H9 (cell line): ENCODE measurements at regions not wholly inside any gene's neighbourhood (a gene's known extent, or its start where the extent isn't known, plus 50 kb on each side); places are given as distances from the start of the nearest gene placed in this dataset.

ENCODE experiments used
- DNase-seq: peaks from one replicate; pipeline ENCODE4 v3.0.0-alpha.2; 2017
- H2AFZ ChIP-seq: one replicate; pipeline ENCODE4 v1.6.1; 2013; ENCODE audit warnings: mild to moderate bottlenecking, low read length, control low read depth, moderate library complexity
- H2AK5ac ChIP-seq: 2 replicates; pipeline ENCODE4 v1.6.1; 2013; ENCODE audit warnings: low read length, control low read depth, mixed read lengths; ENCODE audit not compliant: insufficient read length
- H2BK120ac ChIP-seq: one replicate; pipeline ENCODE4 v1.6.1; 2013; ENCODE audit warnings: low read depth, mild to moderate bottlenecking, low read length, control low read depth, inconsistent platforms; ENCODE audit not compliant: poor library complexity, severe bottlenecking
- H2BK12ac ChIP-seq: 2 replicates; pipeline ENCODE4 v1.6.1; 2013; ENCODE audit warnings: low read length, control low read depth, mixed read lengths, low read depth; ENCODE audit not compliant: insufficient read length
- H2BK15ac ChIP-seq: 2 replicates; pipeline ENCODE4 v1.6.1; 2013; ENCODE audit warnings: low read depth, low read length, control low read depth
- H2BK20ac ChIP-seq: one replicate; pipeline ENCODE4 v1.6.1; 2013; ENCODE audit warnings: low read depth, mild to moderate bottlenecking, low read length, control low read depth, inconsistent platforms; ENCODE audit not compliant: poor library complexity, severe bottlenecking
- H2BK5ac ChIP-seq: 2 replicates; pipeline ENCODE4 v1.6.1; 2013; ENCODE audit warnings: low read length, control low read depth, mixed read lengths; ENCODE audit not compliant: insufficient read length
- H3K14ac ChIP-seq: 2 replicates; pipeline ENCODE4 v1.6.1; 2013; ENCODE audit warnings: low read length, control low read depth; ENCODE audit not compliant: insufficient read depth
- H3K18ac ChIP-seq: 2 replicates; pipeline ENCODE4 v1.6.1; 2013; ENCODE audit warnings: low read depth, mild to moderate bottlenecking, mixed read lengths, low read length, control low read depth; ENCODE audit not compliant: insufficient read length
- H3K23ac ChIP-seq: 2 replicates; pipeline ENCODE4 v1.6.1; 2013; ENCODE audit warnings: low read length, control low read depth, mixed read lengths, low read depth; ENCODE audit not compliant: insufficient read length
- H3K23me2 ChIP-seq: 2 replicates; pipeline ENCODE4 v1.6.1; 2013; ENCODE audit warnings: low read depth, mild to moderate bottlenecking, mixed read lengths, low read length, control low read depth; ENCODE audit not compliant: insufficient read length, poor library complexity, severe bottlenecking
- H3K27ac ChIP-seq: 2 replicates; pipeline ENCODE4 v1.5.1; 2013; ENCODE audit warnings: low read length, control low read depth, mixed read lengths, low read depth; ENCODE audit not compliant: insufficient read length
- H3K27me3 ChIP-seq: 2 replicates; pipeline ENCODE4 v1.6.1; 2013; ENCODE audit warnings: low read length, control low read depth, inconsistent platforms; ENCODE audit not compliant: insufficient read depth
- H3K4ac ChIP-seq: 2 replicates; pipeline ENCODE4 v1.6.1; 2013; ENCODE audit warnings: low read depth, mild to moderate bottlenecking, control low read depth, inconsistent platforms, low read length, moderate library complexity
- H3K4me1 ChIP-seq: 2 replicates; pipeline ENCODE4 v1.6.1; 2013; ENCODE audit warnings: low read length, control low read depth, inconsistent platforms; ENCODE audit not compliant: insufficient read depth
- H3K4me2 ChIP-seq: 2 replicates; pipeline ENCODE4 v1.6.1; 2013; ENCODE audit warnings: low read length, control low read depth, mixed read lengths; ENCODE audit not compliant: insufficient read length, insufficient read depth
- H3K56ac ChIP-seq: 2 replicates; pipeline ENCODE4 v1.6.1; 2013; ENCODE audit warnings: low read depth, mild to moderate bottlenecking, mixed read lengths, low read length, control low read depth; ENCODE audit not compliant: insufficient read length
- H3K79me1 ChIP-seq: 2 replicates; pipeline ENCODE4 v1.6.1; 2013; ENCODE audit warnings: low read depth, mild to moderate bottlenecking, moderate library complexity, low read length, control low read depth, inconsistent platforms; ENCODE audit not compliant: insufficient read depth, poor library complexity, severe bottlenecking
- H3K79me2 ChIP-seq: 2 replicates; pipeline ENCODE4 v1.6.1; 2013; ENCODE audit warnings: low read length, control low read depth, inconsistent platforms; ENCODE audit not compliant: insufficient read depth
- H3K9ac ChIP-seq: 2 replicates; pipeline ENCODE4 v1.6.1; 2013; ENCODE audit warnings: low read length, control low read depth, mixed read lengths; ENCODE audit not compliant: insufficient read length; ENCODE audit errors: extremely low read depth
- H3K9me3 ChIP-seq: one replicate; pipeline ENCODE4 v1.6.1; 2013; ENCODE audit warnings: low read depth, low read length, inconsistent platforms; ENCODE audit not compliant: control insufficient read depth
- H3T11ph ChIP-seq: one replicate; pipeline ENCODE4 v1.6.1; 2013; ENCODE audit warnings: mild to moderate bottlenecking, low read length, control low read depth, inconsistent platforms
- H4K20me1 ChIP-seq: one replicate; pipeline ENCODE4 v1.6.1; 2013; ENCODE audit not compliant: control insufficient read depth, insufficient read length, insufficient read depth
- H4K5ac ChIP-seq: 2 replicates; pipeline ENCODE4 v1.6.1; 2013; ENCODE audit warnings: low read depth, mild to moderate bottlenecking, mixed read lengths, low read length, control low read depth; ENCODE audit not compliant: insufficient read length
- H4K8ac ChIP-seq: replicated peaks from 2 replicates; pipeline ENCODE4 v1.6.1; 2013; ENCODE audit warnings: low read length, control low read depth, mixed read lengths, low read depth; ENCODE audit not compliant: insufficient read length
- H4K91ac ChIP-seq: 2 replicates; pipeline ENCODE4 v1.6.1; 2013; ENCODE audit warnings: low read depth, mild to moderate bottlenecking, moderate library complexity, mixed read lengths, low read length, control low read depth; ENCODE audit not compliant: insufficient read length
- H3K27ac Mint-ChIP-seq, 3 experiments: 2 replicates in 2 of 3; 3 replicates in 1 of 3; pipeline ENCODE4 v1.8.0; 2020 to 2021; ENCODE audit warnings: mixed read lengths in 3 of 3, mild to moderate bottlenecking in 1 of 3, moderate library complexity in 1 of 3
- H3K27me3 Mint-ChIP-seq: 2 replicates; pipeline ENCODE4 v1.8.0; 2021; ENCODE audit warnings: low read depth, mild to moderate bottlenecking, moderate library complexity, mixed read lengths
- H3K36me3 Mint-ChIP-seq, 3 experiments: 2 replicates in 2 of 3; 3 replicates in 1 of 3; pipeline ENCODE4 v1.8.0; 2020 to 2021; ENCODE audit warnings: low read depth in 3 of 3, mixed read lengths in 3 of 3; ENCODE audit not compliant: insufficient read depth in 1 of 3
- H3K4me1 Mint-ChIP-seq, 2 experiments: 2 replicates each; pipeline ENCODE4 v1.8.0; 2020; ENCODE audit warnings: mixed read lengths in 2 of 2
- H3K4me3 Mint-ChIP-seq, 2 experiments: 2 replicates in 1 of 2; 3 replicates in 1 of 2; pipeline ENCODE4 v1.8.0; 2020 to 2021; ENCODE audit warnings: mild to moderate bottlenecking in 2 of 2, mixed read lengths in 2 of 2, moderate library complexity in 1 of 2
- H3K9me3 Mint-ChIP-seq, 2 experiments: 2 replicates in 1 of 2; 3 replicates in 1 of 2; pipeline ENCODE4 v1.8.0; 2020; ENCODE audit warnings: mild to moderate bottlenecking in 2 of 2, mixed read lengths in 2 of 2, moderate library complexity in 1 of 2
- WGBS: extraction: QIAGEN DNeasy Blood & Tissue Kit; methylation state at CpG from one replicate; pipeline ENCODE4 v1.1.7; 2013; ENCODE audit warnings: missing lambda C conversion rate, low lambda C conversion rate, mixed read lengths; ENCODE audit not compliant: insufficient read length; ENCODE audit errors: extremely low coverage; 5-methylcytosine and 5-hydroxymethylcytosine counted together
- TF ChIP-seq, protein P1 (sequence below): fragments of 200-600 bp; sonication (generic); conservative IDR thresholded peaks from 3 replicates; pipeline ENCODE4 v1.8.0; 2021; ENCODE audit warnings: antibody characterized with exemption, mild to moderate bottlenecking

DNA sequence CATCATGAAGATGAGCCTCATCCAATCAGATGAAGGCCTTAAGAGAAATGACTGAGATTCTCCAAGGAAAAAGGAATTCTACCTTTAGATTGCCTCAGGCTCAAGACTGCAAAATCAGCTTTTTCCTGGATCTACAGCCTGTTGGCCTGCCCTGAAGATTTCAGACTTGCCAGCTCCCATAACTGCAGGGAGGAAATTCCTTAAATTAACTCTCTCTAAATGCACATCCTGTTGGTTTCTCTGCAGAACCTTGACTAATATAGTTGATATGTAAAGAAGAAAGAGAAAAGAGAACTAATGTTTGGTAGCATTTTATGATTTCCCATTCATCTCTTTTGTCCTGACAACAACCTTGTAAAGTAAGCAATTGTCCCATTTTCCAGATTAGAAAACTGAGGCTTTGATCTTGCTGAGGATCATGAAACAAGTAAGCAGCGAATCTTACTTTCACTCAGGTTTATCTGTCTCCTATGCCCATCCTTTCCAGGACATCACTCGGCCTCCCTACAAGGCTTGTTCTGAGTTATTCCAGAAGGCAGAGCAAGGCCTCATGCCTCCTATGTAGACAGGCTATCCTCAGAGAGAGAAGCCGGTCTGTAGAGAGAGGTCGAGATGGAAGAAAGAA, 115.0 kb upstream of the LDB2 start:
- Histone ChIP-seq H3K4me2 (no peak overlapping the region), H3K23me2 (no peaks in the 10 kb centered on the region), H4K91ac (no peak overlapping the region), H3K18ac (no peak overlapping the region), H2AK5ac (no peak overlapping the region), H2BK5ac (no peak overlapping the region), H3K27me3 (no peaks in the 10 kb centered on the region), H3T11ph (no peak overlapping the region), H4K5ac (no peak overlapping the region), H2BK12ac (no peak overlapping the region), H2BK120ac (no peak overlapping the region), H2AFZ (no peak overlapping the region), H3K9me3 (no peaks in the 10 kb centered on the region), H2BK15ac (no peak overlapping the region), H2BK20ac (no peak overlapping the region), H3K4ac (no peak overlapping the region), H3K56ac (no peak overlapping the region), H4K8ac (no peak overlapping the region), H3K14ac (no peak overlapping the region), H3K27ac (no peak overlapping the region), H3K9ac (no peak overlapping the region), H3K4me1 (no peaks in the 10 kb centered on the region; the same call in 1 of the 2 replicates), H3K23ac (no peak overlapping the region), H4K20me1 (no peaks in the 10 kb centered on the region), H3K79me2 (no peaks in the 10 kb centered on the region), H3K79me1 (no peaks in the 10 kb centered on the region)
- TF ChIP-seq, protein P1, sequence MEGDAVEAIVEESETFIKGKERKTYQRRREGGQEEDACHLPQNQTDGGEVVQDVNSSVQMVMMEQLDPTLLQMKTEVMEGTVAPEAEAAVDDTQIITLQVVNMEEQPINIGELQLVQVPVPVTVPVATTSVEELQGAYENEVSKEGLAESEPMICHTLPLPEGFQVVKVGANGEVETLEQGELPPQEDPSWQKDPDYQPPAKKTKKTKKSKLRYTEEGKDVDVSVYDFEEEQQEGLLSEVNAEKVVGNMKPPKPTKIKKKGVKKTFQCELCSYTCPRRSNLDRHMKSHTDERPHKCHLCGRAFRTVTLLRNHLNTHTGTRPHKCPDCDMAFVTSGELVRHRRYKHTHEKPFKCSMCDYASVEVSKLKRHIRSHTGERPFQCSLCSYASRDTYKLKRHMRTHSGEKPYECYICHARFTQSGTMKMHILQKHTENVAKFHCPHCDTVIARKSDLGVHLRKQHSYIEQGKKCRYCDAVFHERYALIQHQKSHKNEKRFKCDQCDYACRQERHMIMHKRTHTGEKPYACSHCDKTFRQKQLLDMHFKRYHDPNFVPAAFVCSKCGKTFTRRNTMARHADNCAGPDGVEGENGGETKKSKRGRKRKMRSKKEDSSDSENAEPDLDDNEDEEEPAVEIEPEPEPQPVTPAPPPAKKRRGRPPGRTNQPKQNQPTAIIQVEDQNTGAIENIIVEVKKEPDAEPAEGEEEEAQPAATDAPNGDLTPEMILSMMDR: no peak
- H3K27me3 Mint-ChIP-seq: no peaks in the 10 kb centered on the region
- peaks cover 14 to 32% of the 10 kb centered on the region in 2 experiments for H3K4me1 Mint-ChIP-seq
- DNase-seq: no peak
- H3K36me3 Mint-ChIP-seq: peaks cover 0 to 4% (median 0%) of the 10 kb centered on the region in 3 experiments; a peak in 2 of 7 replicates
- no peak overlapping the region for H3K4me3 Mint-ChIP-seq
- WGBS: no CpG with 5 or more reads among the region's 4 CpGs
- no peak overlapping the region for H3K27ac Mint-ChIP-seq
- H3K9me3 Mint-ChIP-seq: peaks cover 0 to 6% of the 10 kb centered on the region in 2 experiments; a peak in 3 of 5 replicates
